CD4-positive, alpha-beta T cell (primary cell): ENCODE measurements at regions not wholly inside any gene's neighbourhood (a gene's known extent, or its start where the extent isn't known, plus 50 kb on each side); places are given as distances from the start of the nearest gene placed in this dataset.
"Not testable (repeated sequence)": the region's sequence is repeated elsewhere in the genome, so short reads cannot be mapped to it uniquely, and the experiment has no call there.

Source experiments
- ATAC-seq: fragments of 200-7000 bp; cut with Tn5 transposase; one replicate; pipeline ENCODE4 v1.10.0; 2022; ENCODE audit warnings: mild to moderate bottlenecking; ENCODE audit not compliant: poor library complexity
- CTCF ChIA-PET: fragments of 350-600 bp; sonication (Branson Sonifier 250); formaldehyde crosslinking; loops from one replicate; lab custom pipeline; 2021; ENCODE audit warnings: antibody characterized with exemption, inconsistent platforms; lab: Charles Lee
- POLR2A ChIA-PET: fragments of 350-600 bp; sonication (Branson Sonifier 250); formaldehyde crosslinking; loops from one replicate; lab custom pipeline; 2021; ENCODE audit warnings: antibody characterized with exemption, inconsistent platforms; lab: Charles Lee
- DNase-seq, 14 experiments: peaks; one replicate each; pipeline ENCODE4 v3.0.0-alpha.2; 2013 to 2020; ENCODE audit warnings: mixed read lengths in 2 of 14
- H3K27ac ChIP-seq, 2 donors: one replicate each; pipeline versions ENCODE4 v1.5.1 to v1.7.0; 2013; ENCODE audit warnings: low read length in 2 of 2, low read depth in 1 of 2, mild to moderate bottlenecking in 1 of 2
- H3K27me3 ChIP-seq, 2 experiments: 1 replicate in 1 of 2; 2 replicates in 1 of 2; pipeline versions ENCODE4 v1.6.1 to v1.7.0; 2013; ENCODE audit warnings: low read length in 2 of 2, control low read depth in 1 of 2, mild to moderate bottlenecking in 1 of 2, moderate library complexity in 1 of 2; ENCODE audit not compliant: insufficient read depth in 2 of 2, control insufficient read depth in 1 of 2
- H3K36me3 ChIP-seq: one replicate; pipeline ENCODE4 v1.6.1; 2013; ENCODE audit warnings: low read length, control low read depth; ENCODE audit not compliant: insufficient read depth
- H3K4me1 ChIP-seq: one replicate; pipeline ENCODE4 v1.6.1; 2013; ENCODE audit warnings: low read length, control low read depth; ENCODE audit not compliant: insufficient read depth
- H3K4me3 ChIP-seq: one replicate; pipeline ENCODE4 v1.5.1; 2013; ENCODE audit warnings: mild to moderate bottlenecking, low read length, moderate library complexity
- H3K9me3 ChIP-seq, 2 experiments: 1 replicate in 1 of 2; 2 replicates in 1 of 2; pipeline versions ENCODE4 v1.6.1 to v1.7.0; 2013; ENCODE audit warnings: low read length in 2 of 2, mild to moderate bottlenecking in 2 of 2, control low read depth in 1 of 2, moderate library complexity in 1 of 2; ENCODE audit not compliant: control insufficient read depth in 1 of 2, insufficient read depth in 1 of 2
- H3K27ac Mint-ChIP-seq: one replicate; pipeline ENCODE4 v1.8.0; 2020; ENCODE audit warnings: mixed read lengths
- H3K27me3 Mint-ChIP-seq: one replicate; pipeline ENCODE4 v1.8.0; 2021; ENCODE audit warnings: mixed read lengths
- H3K36me3 Mint-ChIP-seq: one replicate; pipeline ENCODE4 v1.8.0; 2021; ENCODE audit warnings: low read depth, mixed read lengths
- H3K4me1 Mint-ChIP-seq: one replicate; pipeline ENCODE4 v1.8.0; 2021; ENCODE audit warnings: low read depth, mixed read lengths
- H3K4me3 Mint-ChIP-seq: one replicate; pipeline ENCODE4 v1.8.0; 2020; ENCODE audit warnings: mild to moderate bottlenecking, mixed read lengths
- H3K9me3 Mint-ChIP-seq: one replicate; pipeline ENCODE4 v1.8.0; 2020; ENCODE audit warnings: mixed read lengths
- intact Hi-C, 2 experiments: fragments of 100-400 bp; cut with DNase I in 1 of 2; cut with micrococcal nuclease in 1 of 2; formaldehyde crosslinking; loops; one replicate each; pipeline versions ENCODE4 v1.15.1 to v1.9.0; 2023 to 2025; cut with DNase I, micrococcal nuclease
- TF ChIP-seq, protein P1 (sequence below): fragments of 200-600 bp; IDR thresholded peaks from one replicate; pipeline ENCODE4 v1.8.0; 2022; ENCODE audit warnings: antibody characterized with exemption, mild to moderate bottlenecking

DNA sequence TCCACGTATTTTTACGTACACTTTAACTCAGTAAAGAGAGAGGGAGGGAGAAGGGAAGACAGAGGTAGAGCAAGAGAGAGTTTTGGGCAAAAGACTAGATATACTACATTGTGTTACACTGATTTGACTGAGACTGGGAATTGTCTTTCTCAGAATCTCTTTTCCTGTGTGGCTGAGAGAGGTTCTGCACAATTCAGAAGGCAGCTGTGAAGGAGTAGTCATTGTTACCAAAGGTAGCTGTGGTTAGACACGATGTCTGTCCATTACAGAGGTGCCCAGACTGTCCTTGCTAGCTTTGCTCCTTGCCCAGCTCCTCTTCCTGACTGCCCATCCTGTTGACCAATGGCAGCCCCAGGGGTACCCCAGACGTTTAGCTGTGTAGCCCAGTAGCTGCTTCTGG lies 577.5 kb upstream of the CBLB start:
- H3K27me3 ChIP-seq = no peaks in the 10 kb centered on the region
- H3K36me3 ChIP-seq = no peaks in the 10 kb centered on the region
- Mint-ChIP-seq H3K27me3 (no peaks in the 10 kb centered on the region), H3K4me1 (no peaks in the 10 kb centered on the region), H3K27ac (no peak overlapping the region), H3K9me3 (peaks cover 2% of the 10 kb centered on the region), H3K36me3 (no peaks in the 10 kb centered on the region), H3K4me3 (no peak overlapping the region)
- H3K27ac ChIP-seq = no peak overlapping the region
- no peak for ATAC-seq
- no peaks in the 10 kb centered on the region for H3K4me1 ChIP-seq
- H3K9me3 ChIP-seq = no peaks in the 10 kb centered on the region
- ChIA-PET CTCF (no interaction called here), POLR2A (no interaction called here)
- intact Hi-C loops = no loop called here
- no peak overlapping the region for H3K4me3 ChIP-seq
- no peak for DNase-seq
- TF ChIP-seq, protein P1, sequence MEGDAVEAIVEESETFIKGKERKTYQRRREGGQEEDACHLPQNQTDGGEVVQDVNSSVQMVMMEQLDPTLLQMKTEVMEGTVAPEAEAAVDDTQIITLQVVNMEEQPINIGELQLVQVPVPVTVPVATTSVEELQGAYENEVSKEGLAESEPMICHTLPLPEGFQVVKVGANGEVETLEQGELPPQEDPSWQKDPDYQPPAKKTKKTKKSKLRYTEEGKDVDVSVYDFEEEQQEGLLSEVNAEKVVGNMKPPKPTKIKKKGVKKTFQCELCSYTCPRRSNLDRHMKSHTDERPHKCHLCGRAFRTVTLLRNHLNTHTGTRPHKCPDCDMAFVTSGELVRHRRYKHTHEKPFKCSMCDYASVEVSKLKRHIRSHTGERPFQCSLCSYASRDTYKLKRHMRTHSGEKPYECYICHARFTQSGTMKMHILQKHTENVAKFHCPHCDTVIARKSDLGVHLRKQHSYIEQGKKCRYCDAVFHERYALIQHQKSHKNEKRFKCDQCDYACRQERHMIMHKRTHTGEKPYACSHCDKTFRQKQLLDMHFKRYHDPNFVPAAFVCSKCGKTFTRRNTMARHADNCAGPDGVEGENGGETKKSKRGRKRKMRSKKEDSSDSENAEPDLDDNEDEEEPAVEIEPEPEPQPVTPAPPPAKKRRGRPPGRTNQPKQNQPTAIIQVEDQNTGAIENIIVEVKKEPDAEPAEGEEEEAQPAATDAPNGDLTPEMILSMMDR = no peak

DNA sequence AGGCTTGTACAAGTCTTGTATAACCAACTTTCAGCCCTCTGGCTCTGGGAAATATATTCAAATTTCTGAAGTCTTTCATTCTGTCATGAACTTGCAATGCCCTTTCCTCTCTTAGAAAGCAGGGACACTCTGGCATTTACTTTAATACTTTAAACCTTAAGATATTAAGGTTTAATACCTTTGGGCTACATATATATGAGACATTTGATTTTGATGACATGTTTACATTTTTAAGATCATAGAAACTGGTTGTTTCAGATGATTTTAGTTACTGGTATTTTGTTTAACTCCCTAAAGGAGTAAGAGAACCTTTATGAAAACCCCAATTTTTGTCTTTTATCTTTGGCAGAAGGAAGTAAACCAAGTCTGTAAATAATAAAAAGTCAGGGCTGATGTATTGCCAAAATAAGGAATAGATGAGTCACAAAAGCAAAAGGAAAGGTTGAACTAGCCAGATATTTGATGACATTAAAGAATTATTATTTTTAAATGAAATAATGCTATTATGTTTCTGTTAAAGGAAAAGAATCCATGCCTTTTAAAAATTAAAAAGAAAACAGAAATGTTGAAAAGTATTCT lies 579.0 kb upstream of the CBLB start:
- H3K4me1 ChIP-seq = no peaks in the 10 kb centered on the region
- H3K36me3 ChIP-seq = no peaks in the 10 kb centered on the region
- H3K4me1 Mint-ChIP-seq = no peaks in the 10 kb centered on the region
- no peaks in the 10 kb centered on the region for H3K9me3 ChIP-seq
- H3K27ac Mint-ChIP-seq = no peak overlapping the region
- TF ChIP-seq, protein P1 = no peak
- no peak overlapping the region for H3K27ac ChIP-seq
- peaks cover 2% of the 10 kb centered on the region for H3K9me3 Mint-ChIP-seq
- intact Hi-C loops = no loop called here
- POLR2A ChIA-PET = no interaction called here
- no peak overlapping the region for H3K4me3 Mint-ChIP-seq
- ATAC-seq = no peak
- no peaks in the 10 kb centered on the region for H3K27me3 ChIP-seq
- no peaks in the 10 kb centered on the region for H3K36me3 Mint-ChIP-seq
- H3K27me3 Mint-ChIP-seq = no peaks in the 10 kb centered on the region
- DNase-seq = no peak
- H3K4me3 ChIP-seq = no peak overlapping the region
- CTCF ChIA-PET = no interaction called here

DNA sequence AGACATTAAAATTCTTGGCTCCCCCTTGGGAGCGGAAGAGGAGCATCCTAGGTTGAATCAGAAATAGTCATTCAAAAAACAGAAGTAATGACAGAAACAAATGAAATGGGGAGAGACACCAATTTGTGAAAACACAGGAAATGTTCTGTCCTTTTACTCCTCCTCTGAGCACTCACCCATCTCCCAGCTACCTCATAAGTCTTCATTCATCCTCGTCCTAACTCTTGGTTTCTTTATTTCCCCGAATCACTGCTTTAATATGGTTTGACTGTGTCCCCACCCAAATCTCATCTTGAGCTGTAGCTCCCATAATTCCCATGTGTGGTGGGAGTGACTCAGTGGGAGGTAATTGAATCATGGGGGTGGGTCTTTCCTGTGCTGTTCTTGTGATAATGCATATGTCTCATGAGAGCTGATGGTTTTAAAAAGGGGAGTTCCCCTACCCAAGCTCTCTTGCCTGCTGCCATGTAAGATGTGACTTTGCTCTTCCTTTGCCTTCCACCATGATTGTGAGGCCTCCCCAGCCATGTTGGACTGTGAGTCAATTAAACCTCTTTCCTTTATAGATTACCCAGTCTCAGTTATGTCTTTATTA lies 579.7 kb upstream of the CBLB start:
- H3K4me1 Mint-ChIP-seq, CTCF ChIA-PET, H3K27me3 Mint-ChIP-seq, intact Hi-C loops, H3K4me3 Mint-ChIP-seq, ATAC-seq, H3K9me3 Mint-ChIP-seq, H3K4me1 ChIP-seq, H3K27ac ChIP-seq, H3K27ac Mint-ChIP-seq, H3K36me3 Mint-ChIP-seq, H3K27me3 ChIP-seq, H3K4me3 ChIP-seq, H3K9me3 ChIP-seq, DNase-seq, H3K36me3 ChIP-seq, POLR2A ChIA-PET: not testable (repeated sequence)

DNA sequence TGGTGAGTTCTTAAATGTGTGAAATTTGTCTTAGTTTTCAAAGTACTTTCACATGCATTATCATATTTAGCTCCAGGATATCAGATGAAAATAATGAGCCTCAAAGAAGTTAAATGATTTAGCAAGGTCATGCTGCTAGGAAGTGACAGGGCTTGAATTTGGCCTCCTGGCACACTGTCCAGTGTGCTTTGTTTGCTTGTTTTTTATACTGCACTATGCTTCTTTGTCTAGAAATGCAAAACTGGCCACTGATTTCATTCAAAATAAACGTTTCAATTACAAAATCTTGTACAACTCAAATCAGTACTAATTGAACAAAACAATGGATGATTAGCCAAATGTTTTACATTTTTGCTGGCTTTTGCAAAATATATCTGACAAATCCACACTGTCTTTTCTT lies 583.3 kb upstream of the CBLB start:
- H3K27me3 Mint-ChIP-seq = no peaks in the 10 kb centered on the region
- Histone ChIP-seq H3K36me3 (no peaks in the 10 kb centered on the region), H3K4me1 (no peaks in the 10 kb centered on the region), H3K4me3 (no peak overlapping the region), H3K27ac (no peak overlapping the region), H3K27me3 (no peaks in the 10 kb centered on the region), H3K9me3 (no peaks in the 10 kb centered on the region)
- no peaks in the 10 kb centered on the region for H3K36me3 Mint-ChIP-seq
- intact Hi-C loops = no loop called here
- DNase-seq (no peak), ATAC-seq (no peak)
- CTCF ChIA-PET = interaction anchor here (0.9 kb wide), 1 partner anchor 9 kb away, joined by 3 read pairs; no protein-coding TSS in a partner anchor
- no peak overlapping the region for H3K4me3 Mint-ChIP-seq
- H3K27ac Mint-ChIP-seq = no peak overlapping the region
- POLR2A ChIA-PET = no interaction called here
- H3K9me3 Mint-ChIP-seq = peaks cover 4% of the 10 kb centered on the region
- TF ChIP-seq, protein P1 = no peak
- no peaks in the 10 kb centered on the region for H3K4me1 Mint-ChIP-seq
